ENCODE measurements at regions not wholly inside any gene's neighbourhood (a gene's known extent, or its start where the extent isn't known, plus 50 kb on each side); places are given as distances from the start of the nearest gene placed in this dataset.

- no peak for DNase-seq (ENCODE audit: low read depth)
Observed at GRCh38 chr2:7976206-7976605, 705.6 kb upstream of the ID2 start.

GRCh38 chr2:7977981-7978380, 703.9 kb upstream of the ID2 start:
- DNase-seq (ENCODE audit: low read depth), result no peak

GRCh38 chr2:7982054-7982453, 699.8 kb upstream of the ID2 start:
- DNase-seq (ENCODE audit: low read depth), result no peak

GRCh38 chr2:7983451-7983850, 698.4 kb upstream of the ID2 start:
- no peak for DNase-seq (ENCODE audit: low read depth)

GRCh38 chr2:7983912-7984311, 697.9 kb upstream of the ID2 start:
- DNase-seq (ENCODE audit: low read depth), result no peak

- no peak for DNase-seq (ENCODE audit: low read depth)
Observed at GRCh38 chr2:7984693-7985353, 697.0 kb upstream of the ID2 start.

GRCh38 chr2:7986431-7986830, 695.4 kb upstream of the ID2 start:
- no peak for DNase-seq (ENCODE audit: low read depth)

- DNase-seq (ENCODE audit: low read depth), result no peak
Observed at GRCh38 chr2:7987992-7988391, 693.9 kb upstream of the ID2 start.

- DNase-seq (ENCODE audit: low read depth), result no peak
Observed at GRCh38 chr2:7988440-7988839, 693.4 kb upstream of the ID2 start.

GRCh38 chr2:7989823-7990222, 692.0 kb upstream of the ID2 start:
- DNase-seq (ENCODE audit: low read depth), result no peak

GRCh38 chr2:7992612-7993602, 688.9 kb upstream of the ID2 start:
- peak; percentile 58 for DNase-seq (ENCODE audit: low read depth)

GRCh38 chr2:7994397-7994951, 687.4 kb upstream of the ID2 start:
- DNase-seq (ENCODE audit: low read depth), result no peak

- no peak for DNase-seq (ENCODE audit: low read depth)
Observed at GRCh38 chr2:7997279-7997678, 684.6 kb upstream of the ID2 start.

- no peak for DNase-seq (ENCODE audit: low read depth)
Observed at GRCh38 chr2:7999683-8000476, 682.0 kb upstream of the ID2 start.

- no peak for DNase-seq (ENCODE audit: low read depth)
Observed at GRCh38 chr2:8000870-8001269, 681.0 kb upstream of the ID2 start.

GRCh38 chr2:8002765-8003393, 679.0 kb upstream of the ID2 start:
- no peak for DNase-seq (ENCODE audit: low read depth)

GRCh38 chr2:8003462-8004075, 678.3 kb upstream of the ID2 start:
- DNase-seq (ENCODE audit: low read depth), result peak; percentile 89

GRCh38 chr2:8004250-8004681, 677.6 kb upstream of the ID2 start:
- DNase-seq (ENCODE audit: low read depth), result peak; percentile 92

GRCh38 chr2:8006181-8006580, 675.7 kb upstream of the ID2 start:
- DNase-seq (ENCODE audit: low read depth), result peak; percentile 38

GRCh38 chr2:8006626-8007025, 675.2 kb upstream of the ID2 start:
- peak; percentile 52 for DNase-seq (ENCODE audit: low read depth)

- peak; percentile 64 for DNase-seq (ENCODE audit: low read depth)
Observed at GRCh38 chr2:8009010-8009597, 672.8 kb upstream of the ID2 start.
